Thyroid gland (tissue), 4 donors: ENCODE measurements at regions not wholly inside any gene's neighbourhood (a gene's known extent, or its start where the extent isn't known, plus 50 kb on each side); places are given as distances from the start of the nearest gene placed in this dataset.

Experiments used
- CTCF ChIP-seq, 6 experiments: fragments of 200-600 bp in 3 of 6; fragments of 450-650 bp in 3 of 6; sonication (generic) in 3 of 6; IDR thresholded peaks; one replicate each; pipeline ENCODE4 v1.5.1; 2016 to 2019; ENCODE audit warnings: antibody characterized with exemption in 6 of 6, mild to moderate bottlenecking in 2 of 6, inconsistent platforms in 1 of 6, moderate library complexity in 1 of 6
- POLR2A ChIP-seq, 2 donors: fragments of 450-650 bp; IDR thresholded peaks; one replicate each; pipeline ENCODE4 v1.6.1; 2017; ENCODE audit warnings: antibody characterized with exemption in 2 of 2, mild to moderate bottlenecking in 2 of 2, moderate library complexity in 1 of 2

- TF ChIP-seq CTCF (IDR thresholded peaks at IDR 0.05) (no peak), POLR2A (IDR thresholded peaks at IDR 0.05) (no peak)
Measured at GRCh38 chr3:13172644-13173013, 99.4 kb upstream of the IQSEC1 start.
